ENCODE measurements at regions not wholly inside any gene's neighbourhood (a gene's known extent, or its start where the extent isn't known, plus 50 kb on each side); places are given as distances from the start of the nearest gene placed in this dataset.

DNA sequence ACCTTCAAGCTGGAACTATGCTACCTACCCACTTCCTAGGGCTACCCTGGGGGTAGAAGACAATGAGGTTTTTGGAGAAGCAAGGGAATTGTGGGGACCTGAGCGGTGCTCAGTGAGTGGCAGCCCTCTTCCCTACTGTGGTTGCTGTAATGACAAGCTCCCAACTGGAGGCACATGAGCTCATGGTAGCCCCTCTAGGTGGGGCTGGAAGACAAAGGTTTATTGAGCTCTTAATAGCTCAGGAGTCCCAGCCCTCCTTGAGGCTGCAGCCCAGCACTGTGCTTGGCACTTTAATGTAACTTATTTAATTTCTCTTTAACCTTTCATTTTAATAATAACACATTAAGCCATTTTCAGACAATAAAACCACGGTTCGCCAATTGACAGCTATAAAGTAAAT is 528.9 kb downstream of the OMA1 start:
- in situ Hi-C loops (cut with HindIII; ENCODE audit: low sequenced_read_pairs), result no loop called here
- H3K4me3 ChIP-seq (ENCODE audit: low read depth, low read length), result no peak overlapping the region
- TF ChIP-seq, protein P1, sequence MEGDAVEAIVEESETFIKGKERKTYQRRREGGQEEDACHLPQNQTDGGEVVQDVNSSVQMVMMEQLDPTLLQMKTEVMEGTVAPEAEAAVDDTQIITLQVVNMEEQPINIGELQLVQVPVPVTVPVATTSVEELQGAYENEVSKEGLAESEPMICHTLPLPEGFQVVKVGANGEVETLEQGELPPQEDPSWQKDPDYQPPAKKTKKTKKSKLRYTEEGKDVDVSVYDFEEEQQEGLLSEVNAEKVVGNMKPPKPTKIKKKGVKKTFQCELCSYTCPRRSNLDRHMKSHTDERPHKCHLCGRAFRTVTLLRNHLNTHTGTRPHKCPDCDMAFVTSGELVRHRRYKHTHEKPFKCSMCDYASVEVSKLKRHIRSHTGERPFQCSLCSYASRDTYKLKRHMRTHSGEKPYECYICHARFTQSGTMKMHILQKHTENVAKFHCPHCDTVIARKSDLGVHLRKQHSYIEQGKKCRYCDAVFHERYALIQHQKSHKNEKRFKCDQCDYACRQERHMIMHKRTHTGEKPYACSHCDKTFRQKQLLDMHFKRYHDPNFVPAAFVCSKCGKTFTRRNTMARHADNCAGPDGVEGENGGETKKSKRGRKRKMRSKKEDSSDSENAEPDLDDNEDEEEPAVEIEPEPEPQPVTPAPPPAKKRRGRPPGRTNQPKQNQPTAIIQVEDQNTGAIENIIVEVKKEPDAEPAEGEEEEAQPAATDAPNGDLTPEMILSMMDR (IDR thresholded peaks at IDR 0.05; ENCODE audit: low read depth, low read length, missing control alignments), result no peak
- no peak for DNase-seq (ENCODE audit: low read depth)

DNA sequence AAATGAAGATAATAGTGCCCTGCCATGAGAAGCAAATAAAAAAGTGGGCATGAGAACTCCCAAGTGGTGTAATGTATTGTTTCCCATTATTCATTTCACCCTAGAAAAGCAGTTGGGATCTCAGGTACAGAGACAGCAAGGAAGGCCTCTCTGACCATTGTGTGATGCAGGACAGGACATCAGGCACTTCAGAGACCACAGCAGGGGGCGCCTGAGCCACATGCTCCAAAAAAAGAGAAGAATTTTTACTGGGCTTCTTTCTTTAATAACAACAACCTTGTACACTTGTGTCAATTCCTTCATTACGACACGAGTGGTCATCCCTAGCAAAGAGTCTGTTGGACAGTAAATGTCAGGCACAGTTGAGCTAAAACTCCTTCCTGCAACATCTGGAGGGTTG is 533.3 kb downstream of the OMA1 start:
- H3K4me3 ChIP-seq (ENCODE audit: low read depth, low read length), result no peak overlapping the region
- in situ Hi-C loops (cut with HindIII; ENCODE audit: low sequenced_read_pairs), result no loop called here
- TF ChIP-seq, protein P1 (IDR thresholded peaks at IDR 0.05; ENCODE audit: low read depth, low read length, missing control alignments), result no peak
- no peak for DNase-seq (ENCODE audit: low read depth)

DNA sequence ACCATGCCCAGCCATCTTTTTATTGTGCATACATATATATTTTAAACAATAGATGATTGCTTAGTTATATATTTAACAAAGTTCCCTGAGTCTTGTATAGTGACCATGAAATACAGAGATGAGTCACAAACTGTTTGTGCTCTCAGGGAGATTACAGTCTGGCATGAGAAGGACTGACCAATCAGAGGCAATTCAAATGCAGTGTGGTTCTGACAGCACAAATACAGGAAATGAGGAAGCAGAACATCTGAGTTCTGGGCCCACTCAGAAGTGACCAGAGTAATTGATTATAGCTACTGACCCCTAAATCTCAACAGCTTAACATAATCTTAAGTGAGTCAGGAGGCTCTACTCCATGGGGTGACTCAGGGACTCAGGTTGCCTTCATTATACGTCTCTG is 534.5 kb downstream of the OMA1 start:
- H3K4me3 ChIP-seq (ENCODE audit: low read depth, low read length), result no peak overlapping the region
- TF ChIP-seq, protein P1 (IDR thresholded peaks at IDR 0.05; ENCODE audit: low read depth, low read length, missing control alignments), result no peak
- no peak for DNase-seq (ENCODE audit: low read depth)
- in situ Hi-C loops (cut with HindIII; ENCODE audit: low sequenced_read_pairs), result no loop called here

DNA sequence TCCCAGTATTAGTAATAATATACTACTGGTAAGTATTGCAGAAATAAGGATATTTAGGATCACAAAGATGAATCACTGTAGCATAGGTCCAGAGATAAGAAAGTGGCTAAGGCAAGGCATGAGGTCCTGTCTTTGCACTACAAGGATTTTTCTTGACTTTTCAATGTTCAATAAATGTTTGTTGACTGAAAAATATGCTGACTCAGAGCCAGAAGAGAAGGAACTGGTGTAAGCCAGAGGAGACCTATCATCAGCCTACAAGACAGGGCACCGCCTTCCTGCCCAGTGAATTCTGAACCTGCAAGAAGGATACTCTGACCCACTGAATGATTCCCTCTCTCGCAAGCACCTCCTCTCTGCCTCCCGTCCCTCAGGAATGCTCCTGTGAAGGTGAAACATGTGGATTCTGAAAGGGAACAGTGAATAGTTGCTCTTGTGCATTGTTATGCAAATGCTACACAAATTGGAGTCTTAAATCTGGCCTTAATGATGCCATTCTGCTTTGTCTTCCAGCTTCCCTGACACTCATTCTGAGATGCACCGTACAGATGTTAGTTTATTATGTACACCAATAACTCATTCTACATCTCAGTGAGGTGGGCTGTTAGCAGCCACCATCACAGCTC is 540.0 kb downstream of the OMA1 start:
- DNase-seq (ENCODE audit: low read depth), result no peak
- TF ChIP-seq, protein P1 (IDR thresholded peaks at IDR 0.05; ENCODE audit: low read depth, low read length, missing control alignments), result no peak
- no peak overlapping the region for H3K4me3 ChIP-seq (ENCODE audit: low read depth, low read length)
- in situ Hi-C loops (cut with HindIII; ENCODE audit: low sequenced_read_pairs), result no loop called here

DNA sequence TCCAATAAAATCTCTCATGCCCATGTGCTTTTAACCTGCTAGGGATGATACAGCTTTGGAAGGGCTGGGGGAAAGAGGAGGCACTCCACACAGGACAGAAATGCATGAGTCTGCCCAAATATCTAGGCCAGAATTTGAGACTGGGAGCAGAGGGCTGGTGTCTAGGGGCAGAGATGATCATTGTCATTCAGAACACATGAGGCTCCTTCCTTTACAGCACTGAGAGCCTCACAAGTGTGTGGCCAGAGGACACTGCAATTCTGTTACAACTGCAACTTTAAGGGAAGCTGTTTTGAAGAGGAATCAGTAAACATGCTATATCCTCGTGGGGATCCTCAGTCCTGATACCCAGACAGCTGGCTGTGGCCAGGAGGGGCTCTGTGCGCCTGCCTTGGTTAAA is 541.3 kb downstream of the OMA1 start:
- TF ChIP-seq, protein P1 (IDR thresholded peaks at IDR 0.05; ENCODE audit: low read depth, low read length, missing control alignments), result no peak
- no peak overlapping the region for H3K4me3 ChIP-seq (ENCODE audit: low read depth, low read length)
- no peak for DNase-seq (ENCODE audit: low read depth)
- in situ Hi-C loops (cut with HindIII; ENCODE audit: low sequenced_read_pairs), result no loop called here

DNA sequence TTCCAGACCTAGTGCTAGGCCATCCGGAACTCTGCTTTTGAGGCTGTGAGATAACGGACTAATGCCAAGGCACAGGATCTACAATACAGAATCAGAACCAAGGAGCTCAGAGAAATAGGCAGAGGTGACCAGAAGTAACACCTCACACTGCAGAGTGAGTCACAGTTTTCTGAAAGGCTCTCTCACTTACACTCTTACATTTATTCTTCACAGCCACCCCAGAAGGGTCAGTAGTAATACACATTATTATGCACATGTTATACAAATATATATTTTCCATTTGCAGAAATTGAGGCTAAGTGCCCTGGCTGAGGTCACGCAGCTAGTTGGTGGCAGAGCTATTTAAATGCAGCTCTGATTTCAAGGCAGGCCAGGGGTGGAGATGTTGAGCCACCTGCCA is 542.5 kb downstream of the OMA1 start:
- TF ChIP-seq, protein P1 (IDR thresholded peaks at IDR 0.05; ENCODE audit: low read depth, low read length, missing control alignments), result no peak
- no peak for DNase-seq (ENCODE audit: low read depth)
- in situ Hi-C loops (cut with HindIII; ENCODE audit: low sequenced_read_pairs), result no loop called here
- no peak overlapping the region for H3K4me3 ChIP-seq (ENCODE audit: low read depth, low read length)

Measured in astrocyte of the cerebellum (primary cell).